HCT116 (cell line): ENCODE measurements at regions not wholly inside any gene's neighbourhood (a gene's known extent, or its start where the extent isn't known, plus 50 kb on each side); places are given as distances from the start of the nearest gene placed in this dataset.

ENCODE experiments used
- ATAC-seq: fragments of 200-7000 bp; cut with Tn5 transposase; 2 replicates; pipeline ENCODE4 v1.9.1; 2020; ENCODE audit warnings: mild to moderate bottlenecking, moderate library complexity
- BruUV-seq: library from RNA; stranded (reverse); fragments of 400-500 nt; replicated peaks from 2 replicates; lab custom pipeline; 2021; lab: Mats Ljungman, UMichigan
- CTCF ChIA-PET: fragments of 300-600 bp; sonication (Branson Sonifier 250); formaldehyde crosslinking; loops from one replicate; lab custom pipeline; 2021; ENCODE audit warnings: antibody characterized with exemption; lab: Charles Lee
- POLR2A ChIA-PET: fragments of 300-600, 350-600 bp; sonication (Branson Sonifier 250); formaldehyde crosslinking; loops from one replicate; lab custom pipeline; 2021; ENCODE audit warnings: antibody characterized with exemption; lab: Charles Lee
- RAD21 ChIA-PET, 2 experiments: fragments of 300-600 bp; sonication (Branson Sonifier 250); formaldehyde crosslinking; loops; one replicate each; lab custom pipeline; 2023; ENCODE audit warnings: low total read pairs in 2 of 2; ENCODE audit not compliant: uncharacterized antibody in 2 of 2, unreplicated experiment in 2 of 2, low non-redundant PET in 1 of 2; lab: Charles Lee
- DNase-seq: peaks from one replicate; pipeline ENCODE4 v3.0.0-alpha.2; 2010; ENCODE audit warnings: low read depth, low spot score
- H2AFZ ChIP-seq: fragments of 200-600 bp; shearing (Covaris generic), sonication (generic); 2 replicates; pipeline ENCODE4 v1.6.1; 2017; ENCODE audit warnings: low read depth, mixed run types, mixed read lengths, antibody characterized with exemption, low read length; ENCODE audit not compliant: poor library complexity, severe bottlenecking
- H3K27ac ChIP-seq: 2 replicates; pipeline ENCODE4 v1.5.1; 2012; ENCODE audit warnings: low read depth, low read length
- H3K27me3 ChIP-seq: fragments of 200-600 bp; sonication (generic); 2 replicates; pipeline ENCODE4 v1.6.1; 2016; ENCODE audit warnings: mixed run types, low read length, mixed read lengths; ENCODE audit not compliant: insufficient read depth
- H3K36me3 ChIP-seq, 2 experiments: fragments of 200-500 bp in 1 of 2; fragments of 200-600 bp in 1 of 2; sonication (Bioruptor generic) in 1 of 2; sonication (generic) in 1 of 2; 2 replicates each; pipeline versions ENCODE4 v1.5.1 to v1.6.1; 2014 to 2016; ENCODE audit warnings: low read length in 2 of 2, inconsistent platforms in 1 of 2, mixed read lengths in 1 of 2, mixed run types in 1 of 2; ENCODE audit not compliant: insufficient read depth in 2 of 2, control insufficient read depth in 1 of 2
- H3K4me1 ChIP-seq, 2 experiments: fragments of 200-600 bp in 1 of 2; sonication (generic) in 1 of 2; 2 replicates each; pipeline versions ENCODE4 v1.5.1 to v1.6.1; 2012 to 2017; ENCODE audit warnings: low read length in 2 of 2, inconsistent platforms in 1 of 2, mild to moderate bottlenecking in 1 of 2, mixed read lengths in 1 of 2, mixed run types in 1 of 2, moderate library complexity in 1 of 2; ENCODE audit not compliant: insufficient read depth in 2 of 2, control insufficient read depth in 1 of 2
- H3K4me2 ChIP-seq: fragments of 200-600 bp; sonication (generic); 2 replicates; pipeline ENCODE4 v1.6.1; 2017; ENCODE audit warnings: mixed run types, low read length, mixed read lengths
- H3K4me3 ChIP-seq, 2 experiments: fragments of 200-600 bp in 1 of 2; sonication (generic) in 1 of 2; replicated peaks in 1 of 2; 2 replicates each; pipeline ENCODE4 v1.5.1; 2011 to 2016; ENCODE audit warnings: low read length in 2 of 2, control low read depth in 1 of 2, low read depth in 1 of 2, mild to moderate bottlenecking in 1 of 2, mixed read lengths in 1 of 2, mixed run types in 1 of 2
- H3K79me2 ChIP-seq: fragments of 200-600 bp; sonication (generic); 2 replicates; pipeline ENCODE4 v1.6.1; 2017; ENCODE audit warnings: mild to moderate bottlenecking, mixed run types, low read length, moderate library complexity, mixed read lengths; ENCODE audit not compliant: insufficient read depth
- H3K9ac ChIP-seq: fragments of 200-600 bp; sonication (generic); 2 replicates; pipeline ENCODE4 v1.6.1; 2016; ENCODE audit warnings: low read length, mixed read lengths
- H3K9me2 ChIP-seq: fragments of 200-600 bp; sonication (generic), shearing (Covaris generic); 2 replicates; pipeline ENCODE4 v1.6.1; 2017; ENCODE audit warnings: mixed run types, mild to moderate bottlenecking, moderate library complexity; ENCODE audit not compliant: insufficient read depth
- H3K9me3 ChIP-seq, 2 experiments: fragments of 200-500 bp in 1 of 2; fragments of 200-600 bp in 1 of 2; sonication (Bioruptor generic) in 1 of 2; sonication (generic) in 1 of 2; 2 replicates each; pipeline ENCODE4 v1.6.1; 2014 to 2017; ENCODE audit warnings: low read length in 2 of 2, mixed read lengths in 2 of 2, inconsistent platforms in 1 of 2, low read depth in 1 of 2, mild to moderate bottlenecking in 1 of 2, mixed run types in 1 of 2, moderate library complexity in 1 of 2; ENCODE audit not compliant: control insufficient read depth in 1 of 2, insufficient read depth in 1 of 2
- H4K20me1 ChIP-seq: fragments of 200-600 bp; sonication (generic), shearing (Covaris generic); 2 replicates; pipeline ENCODE4 v1.6.1; 2017; ENCODE audit warnings: mixed run types, mild to moderate bottlenecking, moderate library complexity; ENCODE audit not compliant: insufficient read depth
- CBX3 ChIP-seq: IDR thresholded peaks from 2 replicates; pipeline ENCODE4 v1.6.1; 2012; ENCODE audit warnings: low read depth
- CEBPB ChIP-seq: IDR thresholded peaks from 2 replicates; pipeline ENCODE4 v1.6.1; 2012; ENCODE audit warnings: low read depth
- EGR1 ChIP-seq: IDR thresholded peaks from 2 replicates; pipeline ENCODE4 v1.6.1; 2012; ENCODE audit warnings: low read depth
- EZH2phosphoT487 ChIP-seq: fragments of 200-600 bp; IDR thresholded peaks from 2 replicates; pipeline ENCODE4 v1.6.1; 2018; ENCODE audit warnings: antibody characterized with exemption, borderline replicate concordance
- FOSL1 ChIP-seq: IDR thresholded peaks from 2 replicates; pipeline ENCODE4 v1.6.1; 2012; ENCODE audit warnings: low read depth
- JUND ChIP-seq: IDR thresholded peaks from 2 replicates; pipeline ENCODE4 v1.6.1; 2012
- POLR2AphosphoS5 ChIP-seq: IDR thresholded peaks from 2 replicates; pipeline ENCODE4 v1.6.1; 2011; ENCODE audit warnings: mild to moderate bottlenecking, low read depth, low read length, moderate library complexity
- SIN3A ChIP-seq: IDR thresholded peaks from 2 replicates; pipeline ENCODE4 v1.6.1; 2012; ENCODE audit warnings: low read depth
- TCF7L2 ChIP-seq: IDR thresholded peaks from 2 replicates; pipeline ENCODE4 v1.7.0; 2011; ENCODE audit warnings: borderline replicate concordance, inconsistent platforms; ENCODE audit not compliant: insufficient read depth, insufficient read length; ENCODE audit errors: extremely low read depth
- YY1 ChIP-seq: IDR thresholded peaks from 2 replicates; pipeline ENCODE4 v1.6.1; 2011; ENCODE audit warnings: low read length, low read depth, moderate library complexity, mild to moderate bottlenecking; ENCODE audit not compliant: insufficient replicate concordance; ENCODE audit errors: extremely low read depth
- intact Hi-C: fragments of 100-400 bp; cut with micrococcal nuclease; formaldehyde crosslinking; loops from 2 replicates; pipeline ENCODE4 v1.10.0; 2022
- TF ChIP-seq, protein P1 (sequence below): IDR thresholded peaks from 2 replicates; pipeline ENCODE4 v1.6.1; 2012; ENCODE audit warnings: low read depth
- TF ChIP-seq, protein P2 (sequence below): IDR thresholded peaks from 2 replicates; pipeline ENCODE4 v1.6.1; 2011; ENCODE audit warnings: mild to moderate bottlenecking, low read length, moderate library complexity; ENCODE audit not compliant: insufficient replicate concordance; ENCODE audit errors: extremely low read depth

DNA sequence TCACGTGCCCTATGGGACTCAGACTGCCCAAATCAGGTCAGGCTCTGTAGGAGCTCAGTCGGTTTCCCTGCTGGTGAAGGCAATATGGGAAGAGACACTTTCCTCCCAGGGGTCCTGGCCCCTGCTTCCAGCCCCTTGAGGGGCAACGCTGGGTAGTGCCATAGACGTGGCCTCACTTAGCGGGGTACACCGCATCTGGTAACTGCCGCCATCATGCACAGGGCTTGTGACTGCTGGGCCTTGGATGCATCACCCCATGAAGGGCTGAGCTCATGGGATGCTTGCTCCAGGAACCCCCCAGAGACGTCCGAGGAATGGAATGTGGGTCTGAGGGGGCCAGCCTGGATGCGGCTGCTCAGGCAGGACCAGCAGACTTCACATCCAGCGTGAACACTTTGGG is 127.3 kb upstream of the HDAC4 start (continued):
- TF ChIP-seq YY1: no peak
- no peak for TF ChIP-seq CEBPB
- no peak for TF ChIP-seq SIN3A
- TF ChIP-seq, protein P1, sequence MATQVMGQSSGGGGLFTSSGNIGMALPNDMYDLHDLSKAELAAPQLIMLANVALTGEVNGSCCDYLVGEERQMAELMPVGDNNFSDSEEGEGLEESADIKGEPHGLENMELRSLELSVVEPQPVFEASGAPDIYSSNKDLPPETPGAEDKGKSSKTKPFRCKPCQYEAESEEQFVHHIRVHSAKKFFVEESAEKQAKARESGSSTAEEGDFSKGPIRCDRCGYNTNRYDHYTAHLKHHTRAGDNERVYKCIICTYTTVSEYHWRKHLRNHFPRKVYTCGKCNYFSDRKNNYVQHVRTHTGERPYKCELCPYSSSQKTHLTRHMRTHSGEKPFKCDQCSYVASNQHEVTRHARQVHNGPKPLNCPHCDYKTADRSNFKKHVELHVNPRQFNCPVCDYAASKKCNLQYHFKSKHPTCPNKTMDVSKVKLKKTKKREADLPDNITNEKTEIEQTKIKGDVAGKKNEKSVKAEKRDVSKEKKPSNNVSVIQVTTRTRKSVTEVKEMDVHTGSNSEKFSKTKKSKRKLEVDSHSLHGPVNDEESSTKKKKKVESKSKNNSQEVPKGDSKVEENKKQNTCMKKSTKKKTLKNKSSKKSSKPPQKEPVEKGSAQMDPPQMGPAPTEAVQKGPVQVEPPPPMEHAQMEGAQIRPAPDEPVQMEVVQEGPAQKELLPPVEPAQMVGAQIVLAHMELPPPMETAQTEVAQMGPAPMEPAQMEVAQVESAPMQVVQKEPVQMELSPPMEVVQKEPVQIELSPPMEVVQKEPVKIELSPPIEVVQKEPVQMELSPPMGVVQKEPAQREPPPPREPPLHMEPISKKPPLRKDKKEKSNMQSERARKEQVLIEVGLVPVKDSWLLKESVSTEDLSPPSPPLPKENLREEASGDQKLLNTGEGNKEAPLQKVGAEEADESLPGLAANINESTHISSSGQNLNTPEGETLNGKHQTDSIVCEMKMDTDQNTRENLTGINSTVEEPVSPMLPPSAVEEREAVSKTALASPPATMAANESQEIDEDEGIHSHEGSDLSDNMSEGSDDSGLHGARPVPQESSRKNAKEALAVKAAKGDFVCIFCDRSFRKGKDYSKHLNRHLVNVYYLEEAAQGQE: no peak
- no peak for TF ChIP-seq FOSL1
- no peak for TF ChIP-seq TCF7L2
- TF ChIP-seq POLR2AphosphoS5: no peak
- no peak for TF ChIP-seq EZH2phosphoT487
- no peak for TF ChIP-seq CBX3
- TF ChIP-seq JUND: no peak
- no peak for TF ChIP-seq EGR1

DNA sequence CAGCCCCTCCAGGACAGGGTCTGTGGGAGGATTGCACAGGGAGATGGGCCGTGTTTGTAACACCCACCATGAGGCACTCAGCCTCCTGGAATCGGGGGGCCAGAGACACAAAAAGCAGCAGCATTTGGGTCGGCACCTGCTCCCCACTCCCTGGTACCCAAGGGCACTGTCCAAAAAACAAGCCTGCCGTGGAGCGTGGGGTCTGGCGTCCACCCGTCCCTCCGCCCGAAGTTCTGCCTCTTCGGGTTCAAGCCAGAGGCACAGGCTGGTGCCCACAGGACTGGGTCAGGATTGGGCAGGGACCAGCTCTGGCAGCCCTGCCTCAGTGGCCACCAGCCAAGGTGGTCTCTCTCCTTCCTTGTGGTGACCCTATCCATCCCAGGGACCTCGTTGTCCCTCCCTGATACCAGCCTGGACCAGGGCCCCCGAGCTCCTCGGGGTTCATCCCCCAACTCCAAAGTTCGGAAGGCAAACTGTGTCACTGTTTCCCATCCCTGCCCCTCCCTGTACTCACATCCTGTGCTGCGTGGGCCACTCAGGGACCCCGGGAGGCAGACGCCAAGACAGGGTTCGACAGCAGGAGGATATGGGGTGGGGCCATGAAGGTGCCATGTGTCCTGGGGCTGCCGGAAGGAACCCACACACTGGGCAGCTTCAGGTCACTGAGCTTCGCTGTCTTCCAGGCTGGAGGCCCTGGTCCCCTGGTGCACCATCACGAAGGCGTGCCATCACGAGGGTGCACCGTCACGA is 126.0 kb upstream of the HDAC4 start:
- H3K4me2 ChIP-seq: no peak overlapping the region
- DNase-seq (no peak), ATAC-seq (no peak)
- POLR2A ChIA-PET: no interaction called here
- H3K9ac ChIP-seq: no peak overlapping the region
- no peaks in the 10 kb centered on the region for H4K20me1 ChIP-seq
- H3K9me3 ChIP-seq: no peaks in the 10 kb centered on the region
- BruUV-seq: no TSS peak
- RAD21 ChIA-PET: no interaction called here
- peaks cover 28% of the 10 kb centered on the region; the same call in 1 of the 2 replicates for H3K27me3 ChIP-seq
- no peak overlapping the region for H3K27ac ChIP-seq
- H3K36me3 ChIP-seq: no peaks in the 10 kb centered on the region
- no peak for TF ChIP-seq SIN3A
- TF ChIP-seq, protein P2, sequence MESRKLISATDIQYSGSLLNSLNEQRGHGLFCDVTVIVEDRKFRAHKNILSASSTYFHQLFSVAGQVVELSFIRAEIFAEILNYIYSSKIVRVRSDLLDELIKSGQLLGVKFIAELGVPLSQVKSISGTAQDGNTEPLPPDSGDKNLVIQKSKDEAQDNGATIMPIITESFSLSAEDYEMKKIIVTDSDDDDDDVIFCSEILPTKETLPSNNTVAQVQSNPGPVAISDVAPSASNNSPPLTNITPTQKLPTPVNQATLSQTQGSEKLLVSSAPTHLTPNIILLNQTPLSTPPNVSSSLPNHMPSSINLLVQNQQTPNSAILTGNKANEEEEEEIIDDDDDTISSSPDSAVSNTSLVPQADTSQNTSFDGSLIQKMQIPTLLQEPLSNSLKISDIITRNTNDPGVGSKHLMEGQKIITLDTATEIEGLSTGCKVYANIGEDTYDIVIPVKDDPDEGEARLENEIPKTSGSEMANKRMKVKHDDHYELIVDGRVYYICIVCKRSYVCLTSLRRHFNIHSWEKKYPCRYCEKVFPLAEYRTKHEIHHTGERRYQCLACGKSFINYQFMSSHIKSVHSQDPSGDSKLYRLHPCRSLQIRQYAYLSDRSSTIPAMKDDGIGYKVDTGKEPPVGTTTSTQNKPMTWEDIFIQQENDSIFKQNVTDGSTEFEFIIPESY: no peak
- H3K9me2 ChIP-seq: no peaks in the 10 kb centered on the region
- H3K79me2 ChIP-seq: no peaks in the 10 kb centered on the region
- H2AFZ ChIP-seq: no peak overlapping the region
- CTCF ChIA-PET: no interaction called here
- intact Hi-C loops: no loop called here
- H3K4me1 ChIP-seq: no peaks in the 10 kb centered on the region; a peak in 1 of 4 replicates
- no peak overlapping the region for H3K4me3 ChIP-seq
